ENCODE measurements at regions not wholly inside any gene's neighbourhood (a gene's known extent, or its start where the extent isn't known, plus 50 kb on each side); places are given as distances from the start of the nearest gene placed in this dataset.

DNA sequence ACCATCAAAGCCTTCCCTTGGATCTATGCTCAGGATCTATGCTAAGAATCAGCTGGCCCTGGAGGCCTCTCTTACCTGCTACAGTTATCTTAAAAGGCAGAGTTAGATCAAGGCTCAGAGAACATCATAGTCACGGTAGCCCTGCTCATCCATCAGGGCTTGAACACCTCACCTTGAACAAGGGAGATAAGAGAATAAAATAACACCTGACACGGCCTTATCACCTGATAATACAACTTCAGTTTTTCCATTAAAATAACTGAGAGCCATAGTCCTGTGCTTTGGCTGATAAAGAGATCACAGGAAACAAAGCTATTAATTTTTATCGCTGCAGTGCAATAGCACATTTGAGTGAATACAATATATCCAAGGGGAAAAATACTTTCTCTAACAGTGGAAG lies 85.6 kb upstream of the LPP start:
- H3K4me3 ChIP-seq (ENCODE audit: low read depth, low read length), result no peak overlapping the region
- DNase-seq (ENCODE audit: low read depth), result no peak
- no peak for TF ChIP-seq CTCF (IDR thresholded peaks at IDR 0.05; ENCODE audit: low read depth, low read length, missing control alignments)

DNA sequence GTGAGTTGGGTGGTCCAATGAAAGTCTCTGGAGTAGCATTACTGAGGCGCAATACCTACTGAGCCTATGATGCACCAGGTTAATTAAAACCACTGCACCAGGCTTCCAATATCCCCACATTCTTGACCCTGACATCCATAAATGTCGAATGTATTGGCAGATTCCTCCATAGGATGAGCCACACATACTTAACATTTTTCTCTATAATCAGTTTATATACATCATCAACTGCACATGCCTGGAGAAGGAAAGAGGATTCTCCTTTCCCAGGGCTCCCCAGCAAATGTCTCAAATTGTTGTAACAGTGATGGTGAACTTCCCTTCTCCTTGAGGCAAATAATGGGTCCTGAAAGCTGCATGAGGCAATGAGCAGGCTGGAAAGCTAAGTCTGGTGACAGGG lies 82.3 kb upstream of the LPP start:
- TF ChIP-seq CTCF (IDR thresholded peaks at IDR 0.05; ENCODE audit: low read depth, low read length, missing control alignments), result no peak
- DNase-seq (ENCODE audit: low read depth), result no peak
- H3K4me3 ChIP-seq (ENCODE audit: low read depth, low read length), result no peak overlapping the region

DNA sequence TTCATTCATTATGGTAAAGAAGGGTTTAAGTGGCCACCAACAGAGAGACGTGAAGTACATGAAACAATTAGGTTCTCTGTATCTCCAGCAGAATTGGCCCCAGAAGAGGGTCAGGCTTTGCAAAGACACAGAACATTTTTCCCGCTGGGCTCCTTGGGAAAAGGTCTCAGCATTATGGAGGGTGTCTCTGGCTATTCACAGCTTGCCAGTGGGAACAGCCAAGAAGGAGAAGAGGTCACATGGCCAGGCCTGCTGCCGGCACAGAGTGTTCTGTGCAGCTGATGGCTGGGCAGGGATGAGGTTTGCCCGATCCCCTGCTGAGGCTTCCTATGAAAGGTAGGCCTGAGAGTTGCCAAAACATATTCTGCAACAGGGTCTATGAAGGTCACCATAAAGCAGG lies 77.8 kb upstream of the LPP start:
- no peak for TF ChIP-seq CTCF (IDR thresholded peaks at IDR 0.05; ENCODE audit: low read depth, low read length, missing control alignments)
- no peak overlapping the region for H3K4me3 ChIP-seq (ENCODE audit: low read depth, low read length)
- no peak for DNase-seq (ENCODE audit: low read depth)

DNA sequence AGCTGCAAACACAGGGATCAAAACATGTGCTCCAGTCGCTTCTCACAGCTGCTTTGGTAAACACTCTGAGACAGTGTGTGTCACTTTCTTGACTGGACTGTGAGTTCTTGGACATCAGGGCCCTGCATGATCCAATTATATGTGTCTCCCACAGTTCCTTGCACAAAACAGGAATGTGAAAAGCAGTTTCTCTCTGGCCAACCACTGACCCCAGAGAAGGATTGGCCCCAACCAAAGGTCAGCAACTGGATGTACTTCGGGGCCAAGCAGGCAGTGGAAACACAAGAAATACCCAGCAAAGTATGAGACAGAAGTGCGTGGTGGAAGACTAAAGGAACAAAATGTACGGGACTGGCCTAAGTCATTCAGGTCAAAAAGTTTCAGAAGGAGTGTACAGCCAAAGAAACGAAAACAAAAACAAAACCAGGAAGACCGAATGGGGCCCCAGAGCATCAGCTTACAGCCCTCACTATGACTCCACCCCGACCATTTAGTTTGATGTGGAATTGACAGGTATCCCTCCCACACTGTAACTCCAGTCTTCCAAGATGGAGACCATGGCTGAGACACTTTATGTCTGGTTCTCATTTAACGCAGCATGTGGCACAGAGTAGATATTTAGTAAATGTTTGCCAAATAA lies 76.7 kb upstream of the LPP start:
- no peak for TF ChIP-seq CTCF (IDR thresholded peaks at IDR 0.05; ENCODE audit: low read depth, low read length, missing control alignments)
- DNase-seq (ENCODE audit: low read depth), result no peak
- no peak overlapping the region for H3K4me3 ChIP-seq (ENCODE audit: low read depth, low read length)

DNA sequence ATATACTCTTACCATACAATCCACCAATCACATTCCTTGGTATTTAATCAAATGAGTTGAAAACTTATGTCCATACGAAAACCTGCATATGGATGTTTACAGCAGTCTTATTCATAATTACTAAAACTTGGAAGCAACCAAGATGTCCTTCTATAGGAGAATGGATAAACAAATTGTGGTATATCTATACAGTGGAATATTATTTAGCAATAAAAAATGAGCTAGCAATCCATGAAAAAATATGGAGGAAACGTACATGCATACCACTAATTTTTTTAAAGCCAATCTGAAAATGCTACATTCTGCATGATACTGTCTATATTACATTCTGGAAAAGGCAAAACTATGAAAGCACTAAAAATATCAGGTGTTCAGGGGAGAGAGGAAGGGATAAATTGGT lies 73.9 kb upstream of the LPP start:
- H3K4me3 ChIP-seq (ENCODE audit: low read depth, low read length), result no peak overlapping the region
- TF ChIP-seq CTCF (IDR thresholded peaks at IDR 0.05; ENCODE audit: low read depth, low read length, missing control alignments), result no peak
- DNase-seq (ENCODE audit: low read depth), result no peak

GRCh38 chr3:188082031-188082430 lies 71.9 kb upstream of the LPP start:
- H3K4me3 ChIP-seq (ENCODE audit: low read depth, low read length), result no peak overlapping the region
- no peak for DNase-seq (ENCODE audit: low read depth)
- no peak for TF ChIP-seq CTCF (IDR thresholded peaks at IDR 0.05; ENCODE audit: low read depth, low read length, missing control alignments)

- DNase-seq (ENCODE audit: low read depth), result no peak
- H3K4me3 ChIP-seq (ENCODE audit: low read depth, low read length), result no peak overlapping the region
- no peak for TF ChIP-seq CTCF (IDR thresholded peaks at IDR 0.05; ENCODE audit: low read depth, low read length, missing control alignments)
Measured at GRCh38 chr3:188082450-188082849, 71.5 kb upstream of the LPP start.
